ENCODE measurements at regions not wholly inside any gene's neighbourhood (a gene's known extent, or its start where the extent isn't known, plus 50 kb on each side); places are given as distances from the start of the nearest gene placed in this dataset.

- TF ChIP-seq PHF8 (IDR thresholded peaks at IDR 0.05; ENCODE audit: borderline replicate concordance, low read depth) (no peak), HMGXB4 (CRISPR knock-in tag; IDR thresholded peaks at IDR 0.05; ENCODE audit: borderline replicate concordance) (no peak), EP300 (IDR thresholded peaks at IDR 0.05) (no peak), ELK1 (IDR thresholded peaks at IDR 0.05; ENCODE audit: low read depth, low read length) (no peak), TFCP2L1 (CRISPR knock-in tag; IDR thresholded peaks at IDR 0.05) (no peak)
Measured at GRCh38 chr20:24835195-24835594, 113.9 kb upstream of the CST7 start (continued).

GRCh38 chr20:24836041-24836533 is 113.0 kb upstream of the CST7 start:
- CTCF ChIA-PET, result no interaction called here
- TF ChIP-seq MAX (IDR thresholded peaks at IDR 0.05) (no peak), CHD4 (IDR thresholded peaks at IDR 0.05; ENCODE audit: borderline replicate concordance) (no peak), REST (IDR thresholded peaks at IDR 0.05) (no peak), KDM1A (IDR thresholded peaks at IDR 0.05; ENCODE audit: low read depth) (no peak), GATA3 (IDR thresholded peaks at IDR 0.05; ENCODE audit: borderline replicate concordance) (no peak), RCOR1 (IDR thresholded peaks at IDR 0.05; ENCODE audit: low read depth, low read length) (no peak), E2F6 (IDR thresholded peaks at IDR 0.05; ENCODE audit: borderline replicate concordance, low read depth) (no peak), EHF (CRISPR knock-in tag; IDR thresholded peaks at IDR 0.05) (no peak), RAD21 (conservative IDR thresholded peaks at IDR 0.05 in 1 of 2, IDR thresholded peaks at IDR 0.05 in 1 of 2) (no peak), HOXB13 (CRISPR knock-in tag; IDR thresholded peaks at IDR 0.05; ENCODE audit: low read depth) (no peak), CTCF (IDR thresholded peaks at IDR 0.05) (no peak), POLR2AphosphoS2 (conservative IDR thresholded peaks at IDR 0.05; ENCODE audit: low read length) (no peak), HOXA7 (CRISPR knock-in tag; IDR thresholded peaks at IDR 0.05) (no peak), ELK1 (IDR thresholded peaks at IDR 0.05; ENCODE audit: low read depth, low read length) (no peak), ESRRA (IDR thresholded peaks at IDR 0.05; ENCODE audit: borderline replicate concordance, low read length) (no peak)
- H3K4me2 ChIP-seq, result no peak overlapping the region
- POLR2A ChIA-PET, result no interaction called here
- FAIRE-seq (no peak), DNase-seq (ENCODE audit: low read depth in 1 of 2, low spot score in 1 of 2) (no peak), ATAC-seq (0 out of 6 replicates have a peak, but pooled peaks of 1 of the 2 experiments have one; percentile 25)
- H3K4me1 ChIP-seq, result no peaks in the 10 kb centered on the region
- no peaks in the 10 kb centered on the region for H3K9me3 ChIP-seq
- H3K27ac ChIP-seq, result no peak overlapping the region
- WGBS (ENCODE audit: missing lambda C conversion rate), result 21% methylated on average over 3 of the region's 3 CpGs
- no peak overlapping the region for H3K4me3 ChIP-seq

All from A549 (cell line).